ENCODE measurements at regions not wholly inside any gene's neighbourhood (a gene's known extent, or its start where the extent isn't known, plus 50 kb on each side); places are given as distances from the start of the nearest gene placed in this dataset.

- DNase-seq (ENCODE audit: extremely low read depth in 1 of 4, low spot score in 3 of 4) (no peak), FAIRE-seq (no peak), ATAC-seq (no peak)
- in situ Hi-C loops (cut with MboI): no loop called here
- no peaks in the 10 kb centered on the region for H3K79me2 ChIP-seq (ENCODE audit: control insufficient read depth, insufficient read depth, low read length)
- peaks cover 27 to 40% of the 10 kb centered on the region in 2 experiments for H3K27me3 ChIP-seq (ENCODE audit: control insufficient read depth in 2 of 2, insufficient read depth in 2 of 2, low read length in 2 of 2)
- no peak overlapping the region for H3K9ac ChIP-seq (ENCODE audit: insufficient read depth in 1 of 2, low read depth in 2 of 2, low read length in 2 of 2)
- no peaks in the 10 kb centered on the region for H3K9me1 ChIP-seq (ENCODE audit: control insufficient read depth, insufficient read depth, low read length)
- POLR2A ChIA-PET: interaction anchor here (0.5 to 0.9 kb wide), 3 partner anchors 21 to 296 kb away, joined by 3 read pairs; no protein-coding TSS in a partner anchor
- no peak overlapping the region for H3K4me2 ChIP-seq (ENCODE audit: insufficient read depth, low read length)
- intact Hi-C loops (cut with micrococcal nuclease): no loop called here
- no peak for TF ChIP-seq NFYB (IDR thresholded peaks at IDR 0.05; ENCODE audit: extremely low read depth, insufficient read length)
- no peak for TF ChIP-seq PTBP1 (IDR thresholded peaks at IDR 0.05; ENCODE audit: low read depth, low read length)
- TF ChIP-seq GTF2B (IDR thresholded peaks at IDR 0.05; ENCODE audit: extremely low read depth, insufficient read length): no peak
- TF ChIP-seq ZNF830 (CRISPR knock-in tag; IDR thresholded peaks at IDR 0.05): no peak
- no peak for TF ChIP-seq PURB (CRISPR knock-in tag; IDR thresholded peaks at IDR 0.05; ENCODE audit: low read depth)
- TF ChIP-seq, protein P1, sequence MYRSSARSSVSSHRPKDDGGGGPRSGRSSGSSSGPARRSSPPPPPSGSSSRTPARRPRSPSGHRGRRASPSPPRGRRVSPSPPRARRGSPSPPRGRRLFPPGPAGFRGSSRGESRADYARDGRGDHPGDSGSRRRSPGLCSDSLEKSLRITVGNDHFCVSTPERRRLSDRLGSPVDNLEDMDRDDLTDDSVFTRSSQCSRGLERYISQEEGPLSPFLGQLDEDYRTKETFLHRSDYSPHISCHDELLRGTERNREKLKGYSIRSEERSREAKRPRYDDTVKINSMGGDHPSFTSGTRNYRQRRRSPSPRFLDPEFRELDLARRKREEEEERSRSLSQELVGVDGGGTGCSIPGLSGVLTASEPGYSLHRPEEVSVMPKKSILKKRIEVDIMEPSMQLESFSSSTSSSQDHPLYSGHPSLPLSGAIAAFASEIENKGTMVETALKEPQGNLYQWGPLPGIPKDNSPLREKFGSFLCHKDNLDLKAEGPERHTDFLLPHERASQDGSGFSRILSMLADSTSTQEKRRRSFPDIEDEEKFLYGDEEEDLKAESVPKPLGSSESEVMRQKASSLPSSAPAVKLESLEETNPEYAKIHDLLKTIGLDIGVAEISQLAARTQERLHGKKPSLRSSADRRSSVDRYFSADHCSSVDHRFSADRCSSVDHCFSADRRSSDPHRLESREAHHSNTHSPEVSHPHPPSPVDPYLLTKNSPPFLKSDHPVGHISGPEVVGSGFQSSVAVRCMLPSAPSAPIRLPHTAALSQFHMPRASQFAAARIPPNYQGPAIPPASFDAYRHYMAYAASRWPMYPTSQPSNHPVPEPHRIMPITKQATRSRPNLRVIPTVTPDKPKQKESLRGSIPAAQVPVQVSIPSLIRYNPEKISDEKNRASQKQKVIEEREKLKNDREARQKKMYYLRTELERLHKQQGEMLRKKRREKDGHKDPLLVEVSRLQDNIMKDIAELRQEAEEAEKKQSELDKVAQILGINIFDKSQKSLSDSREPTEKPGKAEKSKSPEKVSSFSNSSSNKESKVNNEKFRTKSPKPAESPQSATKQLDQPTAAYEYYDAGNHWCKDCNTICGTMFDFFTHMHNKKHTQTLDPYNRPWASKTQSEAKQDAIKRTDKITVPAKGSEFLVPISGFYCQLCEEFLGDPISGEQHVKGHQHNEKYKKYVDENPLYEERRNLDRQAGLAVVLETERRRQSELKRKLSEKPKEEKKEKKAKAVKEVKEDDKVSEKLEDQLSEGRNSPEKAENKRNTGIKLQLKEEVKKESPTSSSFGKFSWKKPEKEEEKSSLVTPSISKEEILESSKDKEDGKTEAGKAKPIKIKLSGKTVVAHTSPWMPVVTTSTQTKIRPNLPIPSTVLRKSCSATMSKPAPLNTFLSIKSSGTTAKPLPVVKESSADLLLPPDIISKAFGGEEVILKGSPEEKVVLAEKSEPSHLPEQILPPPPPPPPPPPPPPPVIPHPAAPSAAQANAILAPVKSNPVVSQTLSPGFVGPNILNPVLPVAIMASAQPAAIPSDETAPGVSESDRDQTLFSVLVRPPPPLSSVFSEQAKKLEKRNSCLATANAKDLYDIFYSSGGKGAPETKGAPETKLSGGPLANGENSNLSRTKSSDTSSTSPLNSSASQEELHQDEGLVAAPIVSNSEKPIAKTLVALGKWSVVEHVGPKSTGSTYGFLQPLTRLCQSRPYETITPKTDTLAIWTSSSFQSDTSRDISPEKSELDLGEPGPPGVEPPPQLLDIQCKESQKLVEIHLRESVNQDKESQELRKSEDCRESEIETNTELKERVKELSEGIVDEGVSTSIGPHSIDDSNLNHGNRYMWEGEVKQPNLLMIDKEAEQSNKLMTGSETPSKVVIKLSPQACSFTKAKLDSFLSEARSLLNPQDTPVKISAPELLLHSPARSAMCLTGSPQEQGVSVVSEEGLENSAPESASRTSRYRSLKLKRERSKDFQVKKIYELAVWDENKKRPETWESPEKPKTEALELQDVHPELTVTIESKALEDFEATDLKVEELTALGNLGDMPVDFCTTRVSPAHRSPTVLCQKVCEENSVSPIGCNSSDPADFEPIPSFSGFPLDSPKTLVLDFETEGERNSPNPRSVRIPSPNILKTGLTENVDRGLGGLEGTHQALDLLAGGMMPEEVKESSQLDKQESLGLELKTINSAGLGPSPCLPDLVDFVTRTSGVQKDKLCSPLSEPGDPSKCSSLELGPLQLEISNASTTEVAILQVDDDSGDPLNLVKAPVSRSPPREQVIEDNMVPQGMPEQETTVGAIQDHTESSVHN (IDR thresholded peaks at IDR 0.05; ENCODE audit: borderline replicate concordance in 1 of 2, low read depth in 1 of 2): no peak
- no peak for TF ChIP-seq RBM17 (IDR thresholded peaks at IDR 0.05; ENCODE audit: borderline replicate concordance, low read depth, low read length)
- TF ChIP-seq ZNF431 (CRISPR knock-in tag; IDR thresholded peaks at IDR 0.05): no peak
- TF ChIP-seq, protein P2, sequence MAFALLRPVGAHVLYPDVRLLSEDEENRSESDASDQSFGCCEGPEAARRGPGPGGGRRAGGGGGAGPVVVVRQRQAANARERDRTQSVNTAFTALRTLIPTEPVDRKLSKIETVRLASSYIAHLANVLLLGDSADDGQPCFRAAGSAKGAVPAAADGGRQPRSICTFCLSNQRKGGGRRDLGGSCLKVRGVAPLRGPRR (CRISPR knock-in tag; IDR thresholded peaks at IDR 0.05): no peak
- TF ChIP-seq HLTF (IDR thresholded peaks at IDR 0.05): no peak
- no peak for TF ChIP-seq CHD2 (IDR thresholded peaks at IDR 0.05; ENCODE audit: low read depth, low read length)
- BruUV-seq (replicated peaks): no TSS peak
- no peak overlapping the region for H3K4me3 ChIP-seq
- H3K9me3 ChIP-seq (replicated peaks; ENCODE audit: control insufficient read depth, insufficient read depth, low read depth, low read length): no peaks in the 10 kb centered on the region
- H3K27ac ChIP-seq (ENCODE audit: extremely low read depth, low read depth, low read length): no peak overlapping the region
- WGBS (ENCODE audit: insufficient coverage, low coverage, missing lambda C conversion rate): 0% methylated on average over 2 of the region's 2 CpGs
- no peaks in the 10 kb centered on the region for H3K36me3 ChIP-seq (ENCODE audit: control insufficient read depth, insufficient read depth, low read length)
- H2AFZ ChIP-seq (ENCODE audit: low read depth, low read length): no peak overlapping the region
- peaks cover 0 to 12% of the 10 kb centered on the region in 2 experiments; a peak in 1 of 5 replicates for H3K4me1 ChIP-seq (replicated peaks in 1 of 2; ENCODE audit: control insufficient read depth in 2 of 2, insufficient read depth in 2 of 2, low read length in 2 of 2)
- CTCF ChIA-PET (ENCODE audit: low intra/inter-chr PET ratio): no interaction called here
- no peaks in the 10 kb centered on the region for H4K20me1 ChIP-seq (replicated peaks; ENCODE audit: control insufficient read depth, insufficient read depth, low read length)
These were observed 65.5 kb upstream of the TBCA start for GRCh38 chr5:77841616-77842015.
